Aorta (tissue), 5 donors: ENCODE measurements at regions not wholly inside any gene's neighbourhood (a gene's known extent, or its start where the extent isn't known, plus 50 kb on each side); places are given as distances from the start of the nearest gene placed in this dataset.

Experiments used
- ATAC-seq: fragments of 200-7000 bp; cut with Tn5 transposase; one replicate; pipeline ENCODE4 v1.9.1; 2022; ENCODE audit warnings: moderate library complexity; ENCODE audit not compliant: low FRiP score
- DNase-seq, 2 donors: peaks; one replicate each; pipeline ENCODE4 v3.0.0-alpha.2; 2020
- H3K27ac ChIP-seq, 2 donors: one replicate each; pipeline ENCODE4 v1.5.1; 2013; ENCODE audit warnings: low read length in 2 of 2, mild to moderate bottlenecking in 2 of 2, moderate library complexity in 2 of 2, control low read depth in 1 of 2, inconsistent platforms in 1 of 2, low read depth in 1 of 2
- H3K27me3 ChIP-seq, 2 donors: one replicate each; pipeline ENCODE4 v1.6.1; 2013; ENCODE audit warnings: control low read depth in 1 of 2, low read length in 1 of 2, mild to moderate bottlenecking in 1 of 2, moderate library complexity in 1 of 2; ENCODE audit not compliant: insufficient read depth in 2 of 2, control insufficient read depth in 1 of 2
- H3K36me3 ChIP-seq, 2 donors: one replicate each; pipeline ENCODE4 v1.6.1; 2013; ENCODE audit warnings: control low read depth in 1 of 2, low read length in 1 of 2, mild to moderate bottlenecking in 1 of 2; ENCODE audit not compliant: insufficient read depth in 2 of 2, control insufficient read depth in 1 of 2
- H3K4me1 ChIP-seq, 2 donors: one replicate each; pipeline ENCODE4 v1.6.1; 2013; ENCODE audit warnings: low read length in 2 of 2, control low read depth in 1 of 2, mild to moderate bottlenecking in 1 of 2, moderate library complexity in 1 of 2; ENCODE audit not compliant: insufficient read depth in 2 of 2, control insufficient read depth in 1 of 2
- H3K4me3 ChIP-seq, 2 donors: one replicate each; pipeline ENCODE4 v1.5.1; 2013; ENCODE audit warnings: low read length in 2 of 2, control low read depth in 1 of 2, mild to moderate bottlenecking in 1 of 2
- H3K9me3 ChIP-seq: one replicate; pipeline ENCODE4 v1.6.1; 2013; ENCODE audit warnings: mild to moderate bottlenecking, low read length; ENCODE audit not compliant: control insufficient read depth
- WGBS, 2 donors: extraction: QIAGEN DNeasy Blood & Tissue Kit; methylation state at CpG; one replicate each; pipeline ENCODE4 v1.1.7; 2013; 5-methylcytosine and 5-hydroxymethylcytosine counted together
- intact Hi-C, 2 donors: fragments of 100-400 bp; cut with DNase I; formaldehyde crosslinking; loops; one replicate each; pipeline versions ENCODE4 v1.14.2 to v1.15.0; 2022
- donor health status: healthy with polysubstance abuse.
- donor health status: Bipolar disorder and iron deficiency.
- donor health status: DM: no; HTN: no; CAD: no.
- donor health status: DM: no; HTN: no; CAD: no.
- donor health status: DM: yes; HTN: yes; CAD: no.

DNA sequence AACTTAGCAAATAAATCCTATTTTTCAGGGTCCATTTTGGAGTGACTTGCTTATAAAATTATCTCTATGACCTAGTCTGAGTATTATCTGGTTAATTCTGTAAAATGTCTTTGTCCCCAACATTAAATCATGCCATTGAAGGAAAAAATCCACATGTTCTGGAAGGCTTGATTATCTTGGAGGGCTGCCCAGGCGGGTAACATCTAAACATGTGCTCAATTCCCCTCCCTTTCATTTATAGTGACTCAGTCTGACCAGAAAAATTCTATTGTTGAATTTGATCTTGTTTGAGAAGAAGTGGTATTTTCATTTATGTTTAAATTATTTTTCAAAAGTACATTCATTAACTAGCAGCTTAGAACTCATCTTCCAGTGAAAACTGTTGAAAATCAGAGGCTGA is 55.4 kb upstream of the SLC10A7 start:
- intact Hi-C loops: no loop called here
- H3K4me1 ChIP-seq: no peaks in the 10 kb centered on the region
- 11 to 15% methylated on average over 1 of the region's 1 CpG for WGBS, 2 donors
- ATAC-seq: no peak
- H3K27ac ChIP-seq: no peak overlapping the region
- H3K36me3 ChIP-seq: no peaks in the 10 kb centered on the region
- H3K27me3 ChIP-seq: no peaks in the 10 kb centered on the region
- no peak overlapping the region for H3K4me3 ChIP-seq
- peaks cover 1% of the 10 kb centered on the region for H3K9me3 ChIP-seq
- DNase-seq: no peak

DNA sequence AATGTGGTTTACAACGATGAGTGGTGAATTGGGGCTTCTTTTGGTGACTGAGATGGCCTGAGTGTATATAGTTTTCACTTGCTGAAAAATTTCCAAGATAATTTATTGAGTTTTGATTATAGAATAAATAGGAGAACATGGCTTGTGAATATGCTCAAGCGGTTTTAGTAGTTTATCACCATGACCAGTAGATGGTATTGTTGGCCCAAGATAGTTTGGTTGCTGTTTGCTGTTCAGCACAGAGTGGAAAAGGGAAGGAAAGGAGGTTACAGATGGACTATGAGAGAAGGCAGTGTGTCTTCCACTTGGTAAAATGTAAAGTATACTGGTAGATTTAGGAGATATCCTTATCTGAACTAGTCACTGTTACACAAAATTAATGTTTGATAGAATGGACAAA is 55.8 kb upstream of the POU4F2 start:
- intact Hi-C loops: no loop called here
- Histone ChIP-seq H3K27me3 (no peaks in the 10 kb centered on the region), H3K36me3 (no peaks in the 10 kb centered on the region), H3K9me3 (peaks cover 1% of the 10 kb centered on the region), H3K27ac (no peak overlapping the region), H3K4me3 (no peak overlapping the region), H3K4me1 (no peaks in the 10 kb centered on the region)
- no peak for ATAC-seq
- no peak for DNase-seq
- 37 to 45% methylated on average over 2 of the region's 2 CpGs for WGBS, 2 donors

- H3K4me1 ChIP-seq: no peaks in the 10 kb centered on the region
- H3K4me3 ChIP-seq: no peak overlapping the region
- no peak for DNase-seq
- intact Hi-C loops: no loop called here
- no peaks in the 10 kb centered on the region for H3K9me3 ChIP-seq
- peak; percentile 60 for ATAC-seq
- no peaks in the 10 kb centered on the region for H3K36me3 ChIP-seq
- H3K27me3 ChIP-seq: no peaks in the 10 kb centered on the region
- H3K27ac ChIP-seq: no peak overlapping the region
- 63 to 65% methylated on average over 4 of the region's 4 CpGs for WGBS, 2 donors
Measured at GRCh38 chr4:146585761-146586333, 52.8 kb upstream of the POU4F2 start.
